Sigmoid colon (tissue), 4 donors: ENCODE measurements at regions not wholly inside any gene's neighbourhood (a gene's known extent, or its start where the extent isn't known, plus 50 kb on each side); places are given as distances from the start of the nearest gene placed in this dataset.

Source experiments
- CTCF ChIP-seq, 4 experiments: fragments of 450-650 bp in 3 of 4; fragments of 200-600 bp in 1 of 4; IDR thresholded peaks; one replicate each; pipeline ENCODE4 v1.5.1; 2016 to 2019; ENCODE audit warnings: antibody characterized with exemption in 4 of 4, mild to moderate bottlenecking in 3 of 4, moderate library complexity in 2 of 4
- EP300 ChIP-seq, 4 donors: sonication (generic); formaldehyde crosslinking; IDR thresholded peaks; one replicate each; pipeline ENCODE4 v1.6.1; 2017; ENCODE audit warnings: antibody characterized with exemption in 4 of 4
- POLR2A ChIP-seq, 2 donors: fragments of 450-650 bp; IDR thresholded peaks; one replicate each; pipeline ENCODE4 v1.6.1; 2016; ENCODE audit warnings: antibody characterized with exemption in 2 of 2, mild to moderate bottlenecking in 2 of 2, moderate library complexity in 2 of 2
- POLR2AphosphoS5 ChIP-seq, 4 donors: sonication (generic); formaldehyde crosslinking; IDR thresholded peaks; one replicate each; pipeline ENCODE4 v1.6.1; 2017; ENCODE audit warnings: antibody characterized with exemption in 4 of 4

GRCh38 chr15:87239582-87240230, 1016.8 kb downstream of the NTRK3 start:
- TF ChIP-seq CTCF (IDR thresholded peaks at IDR 0.05) (no peak), POLR2A (IDR thresholded peaks at IDR 0.05) (no peak), EP300 (IDR thresholded peaks at IDR 0.05) (no peak), POLR2AphosphoS5 (IDR thresholded peaks at IDR 0.05) (no peak)
